HG03571 (cell line): ENCODE measurements at regions not wholly inside any gene's neighbourhood (a gene's known extent, or its start where the extent isn't known, plus 50 kb on each side); places are given as distances from the start of the nearest gene placed in this dataset.

Experiments
- ATAC-seq: cut with Tn5 transposase; IDR thresholded peaks from one replicate; pipeline ENCODE4 v1.9.1; 2021; ENCODE audit not compliant: unreplicated experiment

DNA sequence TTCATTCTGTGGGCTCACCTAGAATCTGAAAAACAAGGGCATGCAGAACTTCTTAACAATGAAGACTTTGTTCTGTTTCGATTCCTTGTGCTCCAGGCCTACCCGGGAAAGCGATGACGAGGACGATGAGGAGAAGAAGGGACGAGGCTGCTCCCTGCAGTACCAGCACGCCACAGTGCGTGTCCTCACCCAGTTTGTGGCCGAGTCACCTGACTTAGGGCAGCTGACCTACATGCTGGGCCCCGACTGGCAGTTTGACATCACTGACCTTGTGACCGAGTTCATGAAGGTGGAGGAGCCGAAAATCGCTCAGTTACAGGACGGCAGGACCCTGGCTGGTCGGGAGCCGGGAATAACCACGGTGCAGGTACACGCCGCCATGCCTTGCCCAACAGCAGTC is 585.4 kb downstream of the AACS start:
- no peak for ATAC-seq

DNA sequence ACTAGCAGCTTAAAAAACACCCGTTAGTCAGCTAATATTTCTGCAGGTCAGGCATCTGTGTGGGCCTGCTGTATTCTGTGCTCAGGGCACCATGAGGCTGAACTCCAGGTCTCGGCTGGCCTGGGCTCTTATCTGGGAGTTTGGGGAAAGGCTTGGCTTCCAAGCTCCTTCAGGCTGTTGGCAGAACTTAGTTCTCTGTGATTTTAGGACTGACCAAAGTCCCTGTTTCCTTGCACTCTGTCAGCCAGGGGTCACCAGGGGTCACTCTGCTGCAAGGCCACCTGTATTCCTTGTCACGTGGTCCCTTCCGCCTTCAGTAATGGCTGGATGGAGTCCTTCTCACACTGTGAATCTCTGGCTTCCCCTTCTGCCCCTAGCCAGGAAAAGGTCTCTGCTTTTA is 586.4 kb downstream of the AACS start:
- ATAC-seq: no peak

DNA sequence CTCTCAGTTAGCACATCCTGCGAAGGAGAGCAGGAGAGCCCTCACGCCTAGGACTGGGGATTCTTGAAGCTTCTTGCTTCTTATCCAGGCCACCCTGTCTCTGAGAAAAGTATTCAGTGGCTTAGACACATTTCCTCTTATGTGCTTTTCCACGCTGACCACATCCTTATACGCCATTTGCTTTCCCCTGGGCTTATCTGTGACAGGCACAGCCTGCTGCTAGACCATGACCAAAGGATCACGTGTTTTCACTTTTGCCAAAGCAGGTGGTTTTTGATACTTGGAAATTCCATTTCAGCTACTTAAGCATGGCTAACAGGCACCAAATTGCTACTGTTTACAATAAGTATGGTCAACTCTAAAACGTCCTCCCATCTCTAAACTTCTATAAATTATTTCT is 587.4 kb downstream of the AACS start:
- no peak for ATAC-seq

DNA sequence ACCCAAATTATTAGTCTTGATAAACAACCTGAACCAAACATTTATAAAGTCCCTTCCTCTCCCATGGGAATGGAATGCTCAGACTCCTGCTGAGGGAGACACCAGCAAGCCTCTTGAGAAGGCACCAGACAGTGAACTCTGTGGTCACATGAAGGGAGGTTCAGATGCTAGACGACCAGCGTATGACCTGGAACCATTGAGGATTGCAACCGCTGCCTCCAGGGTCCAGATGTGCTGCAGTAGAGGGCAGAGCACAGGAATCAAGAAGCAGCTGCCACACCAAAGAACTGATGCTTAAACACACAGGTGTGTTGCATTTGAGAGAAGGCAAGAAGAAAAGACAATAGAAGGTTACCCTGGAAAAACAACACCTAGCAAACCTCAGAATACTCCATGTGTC is 592.4 kb downstream of the AACS start:
- no peak for ATAC-seq

DNA sequence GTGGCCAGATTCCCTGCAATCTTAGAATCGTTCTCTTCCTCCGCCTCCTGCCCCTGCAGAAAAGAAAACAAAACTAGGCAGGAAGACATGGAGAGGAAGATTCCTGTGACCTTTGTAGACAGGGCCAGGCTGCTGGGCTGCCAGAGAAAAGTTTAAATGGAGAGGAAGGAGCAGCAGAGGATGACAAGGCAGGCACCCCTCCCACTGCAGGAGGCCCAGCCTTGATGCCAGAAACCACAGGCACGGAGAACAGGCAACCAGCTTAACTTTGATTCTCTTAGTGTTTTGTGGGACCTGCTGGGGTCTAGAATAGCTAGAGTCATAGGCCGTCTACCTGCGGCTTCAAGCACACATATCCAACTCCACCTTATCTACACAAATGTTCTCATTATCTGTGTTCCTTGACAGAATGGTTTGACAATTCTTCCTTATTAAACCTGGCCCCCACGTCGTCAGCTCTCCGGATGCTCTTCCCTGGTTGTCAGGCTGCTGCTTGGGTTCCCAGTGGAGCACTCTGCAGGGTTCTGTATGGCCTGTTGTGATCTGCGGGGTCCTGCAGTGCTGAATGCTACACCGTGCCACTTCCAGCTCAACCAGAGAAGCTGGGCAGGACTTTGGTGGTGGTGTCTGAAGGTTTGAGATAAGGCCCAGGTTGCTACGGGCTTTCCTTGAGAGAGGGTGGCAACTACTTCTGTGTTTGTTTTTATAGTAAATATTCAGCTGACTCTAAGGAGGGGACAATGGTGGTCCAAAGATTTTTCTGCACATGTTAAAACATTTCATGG is 609.5 kb downstream of the AACS start:
- no peak for ATAC-seq

DNA sequence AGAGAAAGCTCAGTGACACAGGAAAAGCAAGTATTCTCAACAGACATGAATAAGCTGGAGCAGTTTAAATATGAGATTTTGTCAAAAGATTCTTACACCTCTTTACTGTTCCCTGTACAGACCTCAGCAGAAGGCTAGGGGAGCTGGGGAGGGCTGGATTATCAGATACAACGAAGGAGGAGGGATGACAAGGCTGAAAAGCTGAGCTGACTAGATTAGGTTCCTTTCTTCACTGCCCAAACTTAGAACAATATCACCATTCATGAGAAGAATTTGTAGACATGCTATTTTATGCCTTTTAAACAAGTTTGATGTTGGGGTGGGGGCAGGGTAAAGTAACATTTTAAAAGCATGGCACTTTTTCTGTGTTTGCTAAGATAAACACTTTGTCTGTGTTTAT is 611.1 kb downstream of the AACS start:
- ATAC-seq: no peak

DNA sequence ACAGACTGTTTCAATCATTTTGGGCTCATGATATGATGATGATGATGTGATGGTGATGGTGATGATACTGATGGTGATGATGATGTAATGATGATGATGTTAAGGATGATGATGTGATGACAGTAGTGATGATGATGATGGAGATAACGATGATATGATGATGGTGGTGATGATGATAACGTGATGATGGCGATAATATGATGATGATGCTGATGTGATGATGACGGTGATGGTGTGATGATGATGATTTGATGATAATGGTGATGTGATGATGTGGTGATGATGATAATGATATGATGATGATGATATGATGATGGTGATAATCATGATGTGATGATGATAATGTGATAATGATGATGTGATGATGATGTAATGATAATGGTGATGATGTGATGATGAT is 612.6 kb downstream of the AACS start:
- no peak for ATAC-seq

DNA sequence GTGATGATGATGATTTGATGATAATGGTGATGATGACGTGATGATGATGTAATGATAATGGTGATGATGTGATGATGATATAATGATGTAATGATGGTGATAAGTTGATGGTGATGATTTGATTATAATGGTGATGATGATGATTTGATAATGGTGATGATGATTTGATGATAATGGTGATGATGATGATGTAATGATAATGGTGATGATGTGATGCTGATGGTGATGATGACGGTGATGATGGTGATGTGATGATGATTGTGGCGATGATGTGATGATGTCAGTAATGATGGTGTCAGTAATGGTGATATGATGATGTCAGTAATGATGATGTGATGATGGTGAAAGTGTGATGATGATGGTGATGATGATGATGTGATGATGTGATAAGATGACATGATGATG is 613.4 kb downstream of the AACS start:
- no peak for ATAC-seq

DNA sequence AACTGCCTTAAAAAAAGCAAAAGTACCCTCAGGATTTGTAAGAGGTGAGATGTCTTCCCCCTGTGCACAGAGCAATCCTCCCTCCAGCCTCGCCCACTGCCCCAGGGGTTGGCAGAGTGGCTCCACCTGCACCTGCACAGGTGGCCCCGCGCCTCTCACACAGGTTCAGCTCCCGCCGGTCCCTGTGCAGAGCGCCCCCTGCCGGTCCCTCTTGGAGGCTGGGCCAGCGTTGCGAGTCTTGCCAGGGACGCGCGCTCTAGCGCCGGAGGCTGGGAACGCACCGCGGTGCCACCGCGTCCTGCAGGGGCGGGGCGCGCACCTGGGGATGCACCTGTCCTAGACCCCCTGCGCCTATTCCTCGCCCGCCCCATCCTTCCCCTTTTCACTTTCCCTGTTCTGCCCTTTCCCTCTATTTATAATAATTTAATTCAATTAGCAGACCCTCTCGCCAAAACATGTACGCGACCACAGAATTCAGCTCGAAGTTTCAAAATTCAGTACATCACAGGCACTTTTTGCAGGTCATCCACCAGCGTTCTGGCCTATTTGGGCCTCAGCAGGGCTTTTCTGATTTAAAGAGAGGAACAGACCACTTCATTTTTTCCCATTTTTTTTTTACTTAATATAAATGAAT is 618.6 kb downstream of the AACS start:
- peak; percentile 59 for ATAC-seq

DNA sequence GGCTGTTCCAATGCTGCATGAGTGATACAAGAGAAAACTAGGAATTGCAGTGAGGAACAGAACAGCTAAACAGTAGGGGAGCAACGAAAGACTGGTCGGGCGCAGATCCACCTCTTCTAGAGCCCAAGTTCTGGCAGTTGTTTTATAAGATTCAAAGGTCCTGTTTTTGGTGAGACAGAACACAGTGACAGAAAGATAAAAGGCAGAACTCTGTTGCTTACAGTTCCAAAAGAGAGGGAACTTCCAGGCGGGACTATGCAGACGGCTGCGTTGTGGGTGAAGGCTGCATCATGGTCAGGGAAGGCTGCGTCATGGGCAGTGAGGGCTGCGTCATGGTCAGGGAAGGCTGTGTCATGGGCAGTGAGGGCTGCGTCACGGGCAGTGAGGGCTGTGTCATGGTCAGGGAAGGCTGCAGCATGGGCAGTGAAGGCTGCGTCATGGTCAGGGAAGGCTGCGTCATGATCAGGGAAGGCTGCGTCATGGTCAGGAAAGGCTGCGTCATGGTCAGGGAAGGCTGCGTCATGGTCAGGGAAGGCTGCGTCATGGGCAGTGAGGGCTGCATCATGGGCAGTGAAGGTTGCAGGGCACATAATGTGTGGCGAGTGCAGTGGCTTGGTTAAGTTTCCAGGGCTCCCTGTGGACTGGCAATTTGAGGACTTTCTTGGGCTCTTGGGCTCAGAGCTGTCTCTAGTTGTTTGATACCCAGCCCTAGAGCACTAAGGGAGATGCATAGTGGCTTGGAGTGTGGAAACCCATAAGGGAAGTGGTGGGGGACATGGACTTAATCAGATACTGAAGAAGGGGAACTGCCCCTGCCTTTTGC is 619.9 kb downstream of the AACS start:
- no peak for ATAC-seq

DNA sequence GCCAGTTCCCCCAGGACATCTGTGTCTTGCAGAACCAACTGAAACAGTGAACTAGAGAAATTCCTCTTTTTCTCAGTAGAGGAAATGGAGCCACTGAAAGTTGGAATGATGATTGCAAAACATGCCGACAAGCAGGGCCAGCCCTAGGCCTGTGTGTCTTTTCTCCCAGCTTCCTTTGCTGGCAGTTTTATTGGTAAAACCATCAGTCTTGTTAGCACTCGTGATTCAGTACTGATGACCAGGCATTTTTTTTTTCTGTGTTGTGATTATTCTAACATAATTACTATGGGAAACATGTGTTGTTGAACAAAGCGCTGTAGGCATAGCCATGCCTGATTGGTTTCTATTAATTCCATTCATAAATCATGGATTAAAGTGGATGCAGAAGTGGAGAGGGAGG is 620.7 kb downstream of the AACS start:
- ATAC-seq: no peak

DNA sequence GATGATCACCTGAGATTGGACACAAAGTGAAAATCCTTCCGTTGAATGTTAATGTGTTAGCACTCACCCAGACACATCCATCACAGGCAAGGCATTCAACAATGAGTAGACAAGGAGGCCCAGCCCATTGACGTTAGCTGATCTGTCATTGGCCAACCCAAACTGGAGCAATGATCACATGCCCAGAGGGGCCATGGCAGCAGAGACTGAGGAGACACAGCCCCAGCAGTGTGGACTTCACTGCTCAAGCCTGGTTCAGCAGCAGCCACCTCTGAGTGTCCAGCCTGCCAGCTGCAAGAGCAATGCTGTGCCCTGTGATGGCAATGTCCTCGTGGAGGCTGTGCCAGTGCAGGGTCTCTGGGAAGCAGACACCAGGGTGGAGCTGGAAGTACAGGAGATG is 622.2 kb downstream of the AACS start:
- ATAC-seq: no peak

DNA sequence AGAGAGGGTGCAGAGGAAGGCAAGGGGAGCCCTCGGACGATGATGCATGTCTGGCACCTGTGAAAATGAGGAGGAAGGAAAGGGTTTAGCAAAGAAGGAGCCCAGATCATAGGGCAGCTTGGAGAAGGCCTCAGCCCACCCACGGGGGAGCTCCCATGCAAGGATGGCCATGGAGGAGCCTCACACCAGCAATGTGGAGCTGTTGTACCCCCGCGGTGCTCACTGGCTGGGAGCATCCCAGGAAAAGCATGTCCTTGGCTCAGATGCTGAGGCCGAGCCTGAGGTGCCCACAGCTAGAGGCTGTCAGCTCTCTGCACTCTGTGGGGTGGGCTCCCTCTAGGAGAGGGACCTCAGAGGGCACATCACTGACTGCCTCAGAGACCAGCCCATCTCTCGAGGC is 622.6 kb downstream of the AACS start:
- no peak for ATAC-seq

DNA sequence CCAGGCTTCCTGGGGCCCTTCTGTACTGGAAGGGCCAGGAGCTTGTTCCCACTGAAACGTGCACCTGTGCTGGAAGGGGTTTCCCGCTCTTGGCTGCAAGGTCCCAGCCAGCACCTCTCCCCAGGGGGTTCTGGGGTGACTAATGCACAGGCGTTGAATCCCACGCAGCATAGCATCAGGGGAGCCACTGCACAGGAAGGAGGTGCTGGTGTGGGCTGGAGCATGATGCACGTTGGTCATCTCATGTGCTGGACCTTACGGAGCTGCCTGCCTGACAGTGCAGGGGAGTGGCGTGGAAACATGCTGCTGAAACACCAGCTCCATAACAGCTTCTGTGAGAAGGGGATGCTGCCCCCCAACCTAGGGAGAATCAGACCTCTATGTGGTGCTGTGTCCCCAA is 623.0 kb downstream of the AACS start:
- ATAC-seq: no peak

DNA sequence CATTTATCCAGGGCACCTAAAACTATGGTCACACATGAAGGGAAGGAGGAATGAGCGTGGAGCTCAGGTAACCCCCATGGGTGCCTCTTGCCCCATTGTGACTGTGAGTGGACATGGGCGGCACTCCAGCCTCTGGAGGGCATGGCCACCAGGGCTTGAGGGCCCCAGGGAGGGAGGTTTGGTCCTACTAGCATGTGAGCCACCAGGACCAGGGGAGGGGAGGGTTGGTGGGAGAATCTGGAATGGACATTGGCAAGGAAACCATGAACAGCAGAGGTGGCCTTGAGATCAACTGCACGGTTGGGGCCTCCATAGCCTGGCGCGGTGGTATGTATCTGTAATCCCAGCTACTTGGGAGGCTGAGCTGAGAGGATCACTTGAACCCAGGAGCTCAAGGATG is 623.6 kb downstream of the AACS start:
- no peak for ATAC-seq

DNA sequence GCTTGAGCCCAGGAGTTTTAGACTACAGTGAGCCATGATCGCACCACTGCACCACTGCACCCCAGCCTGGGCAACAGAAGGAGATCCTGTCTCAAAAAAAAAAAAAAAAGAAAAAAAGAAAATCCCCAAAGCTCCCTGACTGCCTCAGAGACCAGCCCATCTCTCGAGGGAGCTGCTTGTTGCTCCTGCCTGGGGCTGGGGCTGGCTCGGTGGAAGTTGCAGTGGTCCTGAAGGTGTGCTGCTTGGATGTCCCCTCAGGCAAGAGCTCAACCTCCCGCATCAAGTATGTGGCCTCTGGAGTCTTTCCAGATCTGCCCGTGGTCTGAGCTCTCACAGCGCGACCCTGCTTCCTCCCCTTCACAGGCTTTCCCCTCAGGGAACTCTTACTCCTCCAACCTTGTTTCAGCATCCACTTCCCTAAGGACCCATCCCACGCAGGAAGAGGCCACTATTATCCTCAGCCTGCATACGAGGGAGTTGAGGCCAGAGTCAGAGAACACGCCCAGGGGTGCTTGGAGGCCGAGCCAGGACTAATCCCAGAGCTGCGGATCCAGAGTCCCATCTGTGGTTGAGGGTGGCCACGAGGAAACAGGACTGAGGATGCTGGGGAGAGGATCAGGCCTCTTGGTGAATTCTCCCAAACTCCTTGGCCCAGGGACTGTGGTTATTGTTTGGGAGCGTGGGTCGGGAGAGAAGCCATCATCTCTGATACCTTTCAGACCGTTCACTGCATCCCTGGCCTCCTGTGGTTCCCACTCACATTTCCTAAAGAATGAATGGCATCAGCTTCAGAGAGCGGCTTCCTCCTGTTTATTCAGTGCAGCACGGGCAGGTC is 624.6 kb downstream of the AACS start:
- no peak for ATAC-seq

DNA sequence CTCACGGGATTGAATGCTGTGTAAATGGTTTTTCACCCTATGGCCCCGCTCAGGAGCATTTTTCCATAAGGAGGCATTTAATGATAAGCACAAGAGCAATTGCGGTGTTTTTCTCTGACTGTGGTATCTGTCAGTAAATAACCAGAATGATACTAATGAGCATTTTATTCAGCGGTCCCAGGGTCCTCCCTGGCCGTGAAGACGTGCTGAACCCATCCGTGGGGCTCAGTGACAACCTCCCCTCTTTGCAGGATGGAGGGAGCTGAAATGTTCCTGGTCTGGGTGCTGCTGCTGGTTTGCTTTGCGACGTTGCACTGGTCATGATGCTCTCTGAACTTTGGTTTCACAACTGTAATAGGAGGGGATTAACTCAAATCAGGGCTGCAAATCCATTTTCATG is 625.6 kb downstream of the AACS start:
- ATAC-seq: no peak

DNA sequence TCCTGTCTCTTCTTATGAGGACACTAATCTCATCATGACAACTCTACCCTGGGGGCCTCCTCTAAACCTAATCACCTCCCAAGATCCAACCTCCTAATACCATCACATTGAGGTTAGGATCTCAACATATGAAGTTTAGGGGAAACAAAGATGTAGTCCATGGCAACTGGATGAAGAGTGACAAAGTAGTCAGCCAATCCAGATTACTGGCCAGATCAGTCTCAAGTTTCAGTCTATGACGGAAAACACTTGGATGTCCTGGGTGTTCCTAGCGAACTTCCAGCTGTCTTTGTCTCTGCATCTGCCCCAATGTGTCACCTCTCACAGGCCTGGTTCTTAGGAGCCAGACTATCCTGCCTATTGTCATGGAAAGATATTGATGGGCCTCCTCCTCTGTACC is 630.8 kb downstream of the AACS start:
- no peak for ATAC-seq

DNA sequence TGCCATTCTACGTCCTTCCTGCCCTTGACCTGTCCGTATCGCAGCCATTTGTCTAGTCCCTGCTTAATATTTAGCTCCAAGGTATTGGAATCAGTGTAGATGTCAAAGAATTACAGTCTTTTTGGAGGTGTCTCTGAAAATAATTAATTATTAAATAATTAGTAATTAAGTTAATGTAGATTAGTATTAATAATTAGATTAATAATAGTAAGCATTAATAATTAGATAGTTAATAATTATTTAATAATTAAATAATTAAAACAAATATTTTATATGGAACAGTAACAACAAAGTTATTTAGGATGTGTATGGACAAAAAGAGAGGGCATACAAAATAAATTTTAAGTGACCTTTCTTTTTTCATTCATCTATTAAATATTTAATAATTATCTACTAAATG is 639.6 kb downstream of the AACS start:
- no peak for ATAC-seq

DNA sequence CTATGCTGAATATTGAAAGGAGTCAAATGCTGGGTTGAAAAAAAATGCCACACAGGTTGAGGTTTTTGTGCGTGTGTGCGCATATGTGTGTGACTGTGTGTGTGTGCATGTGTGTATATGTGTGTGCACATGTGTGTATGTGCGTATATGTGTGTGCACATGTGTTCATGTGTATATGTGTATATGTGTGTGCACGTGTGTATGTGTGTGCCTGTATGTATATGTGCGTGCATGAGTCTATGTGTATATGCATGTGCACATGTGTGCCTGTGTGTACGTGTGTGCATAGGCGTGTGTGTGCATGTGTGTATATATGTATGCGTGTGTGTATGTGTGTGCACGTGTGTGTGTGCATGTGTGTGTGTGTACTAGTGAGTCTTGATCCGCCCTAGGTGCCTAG is 655.7 kb downstream of the AACS start:
- no peak for ATAC-seq

DNA sequence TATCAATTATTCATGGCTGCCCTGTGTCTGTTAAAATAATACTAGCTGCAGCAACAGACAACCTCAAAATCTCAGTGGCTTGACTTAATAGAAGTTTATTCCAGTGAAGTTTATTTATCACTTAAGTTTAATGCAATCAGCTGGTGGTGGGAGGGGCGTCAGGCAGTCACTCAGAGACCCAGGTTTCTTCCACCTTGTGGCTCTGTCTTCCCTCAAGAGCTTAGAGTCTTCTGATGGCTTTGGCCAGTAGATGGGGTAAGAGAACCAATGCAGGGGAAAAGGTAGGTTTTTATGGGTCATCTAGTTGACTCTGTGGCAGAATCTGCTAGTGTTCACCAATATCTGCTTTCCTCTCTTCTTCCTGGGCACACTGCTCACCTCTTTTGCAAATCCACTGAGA is 668.9 kb downstream of the AACS start:
- no peak for ATAC-seq
